ENCODE measurements at regions not wholly inside any gene's neighbourhood (a gene's known extent, or its start where the extent isn't known, plus 50 kb on each side); places are given as distances from the start of the nearest gene placed in this dataset.
A peak's percentile ranks its signal among the peaks of the same experiment; 100 is the strongest.

GRCh38 chr12:90112666-90113065 lies 404.0 kb upstream of the ATP2B1 start:
- no peak for DNase-seq

GRCh38 chr12:90111791-90112580 lies 403.3 kb upstream of the ATP2B1 start:
- no peak for DNase-seq

GRCh38 chr12:90106568-90106967 lies 397.9 kb upstream of the ATP2B1 start:
- DNase-seq = no peak

- DNase-seq = peak; percentile 48 to 58
Measured at GRCh38 chr12:90102957-90103652, 394.5 kb upstream of the ATP2B1 start.

- no peak for DNase-seq
Measured at GRCh38 chr12:90100579-90100978, 391.9 kb upstream of the ATP2B1 start.

GRCh38 chr12:90099288-90099687 lies 390.6 kb upstream of the ATP2B1 start:
- DNase-seq = no peak

GRCh38 chr12:90098132-90098779 lies 389.6 kb upstream of the ATP2B1 start:
- DNase-seq = no peak

- DNase-seq = no peak
Measured at GRCh38 chr12:90091809-90092208, 383.2 kb upstream of the ATP2B1 start.

- no peak for DNase-seq
Measured at GRCh38 chr12:90090929-90091651, 382.5 kb upstream of the ATP2B1 start.

GRCh38 chr12:90086281-90086680 lies 377.6 kb upstream of the ATP2B1 start:
- DNase-seq = no peak

GRCh38 chr12:90085494-90086274 lies 377.0 kb upstream of the ATP2B1 start:
- DNase-seq = no peak

- no peak for DNase-seq
Measured at GRCh38 chr12:90084018-90084417, 375.4 kb upstream of the ATP2B1 start.

GRCh38 chr12:90080616-90081015 lies 372.0 kb upstream of the ATP2B1 start:
- DNase-seq = no peak

GRCh38 chr12:90079529-90080210 lies 371.0 kb upstream of the ATP2B1 start:
- DNase-seq = no peak

GRCh38 chr12:90078344-90078743 lies 369.7 kb upstream of the ATP2B1 start:
- DNase-seq = no peak

- no peak for DNase-seq
Measured at GRCh38 chr12:90077756-90078155, 369.1 kb upstream of the ATP2B1 start.

GRCh38 chr12:90076851-90077319 lies 368.2 kb upstream of the ATP2B1 start:
- DNase-seq = no peak

GRCh38 chr12:90075685-90076084 lies 367.0 kb upstream of the ATP2B1 start:
- no peak for DNase-seq

GRCh38 chr12:90074086-90074485 lies 365.4 kb upstream of the ATP2B1 start:
- no peak for DNase-seq

- DNase-seq = no peak
Measured at GRCh38 chr12:90071996-90072395, 363.4 kb upstream of the ATP2B1 start.

- DNase-seq = no peak
Measured at GRCh38 chr12:90069711-90070110, 361.1 kb upstream of the ATP2B1 start.

- no peak for DNase-seq
Measured at GRCh38 chr12:90067791-90068190, 359.2 kb upstream of the ATP2B1 start.

Data from AML-193 (cell line).